PC-9 (cell line): ENCODE measurements at regions not wholly inside any gene's neighbourhood (a gene's known extent, or its start where the extent isn't known, plus 50 kb on each side); places are given as distances from the start of the nearest gene placed in this dataset.
"Not testable (repeated sequence)": the region's sequence is repeated elsewhere in the genome, so short reads cannot be mapped to it uniquely, and the experiment has no call there.

Experiments used
- CTCF ChIP-seq: fragments of 200-600 bp; sonication (generic); conservative IDR thresholded peaks from 2 replicates; pipeline ENCODE4 v1.6.1; 2017; ENCODE audit warnings: mixed run types, antibody characterized with exemption, mild to moderate bottlenecking, moderate library complexity
- EZH2 ChIP-seq: fragments of 200-600 bp; sonication (generic); IDR thresholded peaks from 2 replicates; pipeline ENCODE4 v1.8.0; 2017; ENCODE audit warnings: antibody characterized with exemption, low read depth

- not testable (repeated sequence) for TF ChIP-seq CTCF, EZH2
Observed at GRCh38 chr9:40108465-40108864, 753.0 kb downstream of the SPATA31A1 start.
